NCI-H510A treated with DMSO at 0.1 percent for 48 hours (cell line): ENCODE measurements at regions not wholly inside any gene's neighbourhood (a gene's known extent, or its start where the extent isn't known, plus 50 kb on each side); places are given as distances from the start of the nearest gene placed in this dataset.

Experiments used
- DNase-seq: peaks from one replicate; lab custom pipeline; 2025; lab: John Stamatoyannopoulos, UW

DNA sequence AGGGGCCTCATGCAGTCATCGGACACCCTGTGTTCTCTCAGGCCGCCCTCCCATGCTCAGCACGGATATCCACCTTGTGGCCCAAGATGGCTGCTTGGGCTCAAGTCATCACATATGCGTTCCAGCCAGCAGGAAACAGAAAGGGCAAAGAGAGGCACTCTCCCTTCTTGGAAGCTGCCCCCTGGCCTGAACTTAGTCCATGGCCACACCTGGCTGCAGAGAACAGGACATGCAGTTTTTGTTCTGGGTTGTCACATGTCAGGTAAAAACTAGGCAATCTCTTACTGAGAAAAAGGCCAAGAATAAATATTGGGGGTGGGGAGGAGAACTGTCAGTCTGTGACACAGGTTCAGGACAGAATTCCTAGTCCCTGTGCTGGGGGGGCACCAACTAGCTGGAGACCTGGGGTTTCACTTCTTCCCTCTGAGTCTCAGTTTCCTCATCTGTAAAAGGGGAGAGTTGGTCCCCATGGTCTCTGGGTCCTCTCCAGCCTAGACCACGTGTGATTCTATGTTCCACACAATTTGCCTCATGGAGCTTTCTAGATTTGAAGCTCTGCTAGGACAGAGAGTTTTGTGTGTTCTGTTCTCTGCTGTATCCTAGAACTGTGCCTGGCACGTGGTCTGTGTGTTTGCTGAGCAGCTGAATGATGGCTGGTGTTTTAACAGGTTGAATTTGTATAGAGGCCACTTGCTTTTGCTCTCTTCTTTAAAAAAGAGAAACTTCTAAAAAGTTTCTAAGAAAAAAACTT is 107.2 kb upstream of the ANO1 start:
- no peak for DNase-seq

DNA sequence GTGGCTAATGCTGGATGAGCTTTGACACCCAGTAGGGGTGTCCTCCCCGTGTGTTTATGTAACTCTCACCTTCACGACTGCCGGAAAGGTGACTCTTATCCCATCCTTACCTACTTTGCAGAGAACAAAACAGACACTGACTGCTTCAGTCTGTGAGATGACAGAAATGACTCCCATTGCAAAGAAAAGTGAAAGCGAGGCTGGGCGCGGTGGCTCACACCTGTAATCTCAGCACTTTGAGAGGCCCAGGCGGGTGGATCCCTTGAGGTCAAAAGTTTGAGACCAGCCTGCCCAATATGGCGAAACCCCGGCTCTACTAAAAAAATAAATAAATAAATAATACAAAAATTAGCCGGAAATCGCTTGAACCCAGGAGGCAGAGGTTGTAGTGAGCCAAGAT is 106.4 kb upstream of the ANO1 start:
- DNase-seq, result no peak

- DNase-seq, result no peak
Measured at GRCh38 chr11:69972351-69972802, 105.7 kb upstream of the ANO1 start.

DNA sequence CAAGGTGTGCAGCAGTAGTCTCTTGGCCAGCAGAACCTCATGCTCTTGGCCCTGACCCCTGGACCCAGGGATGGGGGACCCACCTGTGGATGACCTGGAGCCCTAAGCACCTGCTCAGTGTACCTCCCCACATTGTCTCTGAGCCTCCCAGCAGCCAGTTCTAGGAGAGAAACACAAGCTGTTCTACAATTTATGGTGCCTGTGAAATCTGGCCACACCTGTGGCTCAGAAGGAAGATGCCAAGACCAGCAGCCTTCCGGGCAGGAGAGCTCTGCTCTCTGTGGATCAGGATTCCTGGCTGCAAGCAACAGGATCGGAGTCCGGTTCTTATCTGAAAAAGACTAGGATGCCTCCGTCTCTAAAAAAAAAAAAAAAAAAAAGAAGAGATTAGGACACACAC is 103.6 kb upstream of the ANO1 start:
- DNase-seq, result no peak

- no peak for DNase-seq
Measured at GRCh38 chr11:69975822-69976221, 102.3 kb upstream of the ANO1 start.

DNA sequence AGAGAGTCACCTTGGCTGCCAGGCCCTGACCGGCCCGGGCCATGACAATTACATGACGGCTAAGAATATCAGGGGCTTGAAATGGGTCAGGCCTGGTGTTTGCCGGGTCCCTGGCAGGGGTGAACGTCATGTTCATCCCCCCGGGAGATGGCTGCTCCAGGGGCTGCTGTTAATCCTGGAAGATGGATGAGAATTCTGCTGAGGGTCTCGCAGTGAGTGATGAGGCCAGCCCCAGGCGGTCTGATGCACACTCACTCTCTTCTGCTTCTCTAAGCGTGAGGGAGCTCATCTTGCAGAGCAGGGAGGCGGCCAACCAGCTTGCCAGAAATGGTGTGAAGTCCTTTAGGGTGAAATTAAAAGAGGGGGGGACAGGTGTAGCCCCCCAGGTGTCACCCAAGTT is 101.3 kb upstream of the ANO1 start:
- DNase-seq, result no peak

- DNase-seq, result no peak
Measured at GRCh38 chr11:69977951-69978350, 100.2 kb upstream of the ANO1 start.

DNA sequence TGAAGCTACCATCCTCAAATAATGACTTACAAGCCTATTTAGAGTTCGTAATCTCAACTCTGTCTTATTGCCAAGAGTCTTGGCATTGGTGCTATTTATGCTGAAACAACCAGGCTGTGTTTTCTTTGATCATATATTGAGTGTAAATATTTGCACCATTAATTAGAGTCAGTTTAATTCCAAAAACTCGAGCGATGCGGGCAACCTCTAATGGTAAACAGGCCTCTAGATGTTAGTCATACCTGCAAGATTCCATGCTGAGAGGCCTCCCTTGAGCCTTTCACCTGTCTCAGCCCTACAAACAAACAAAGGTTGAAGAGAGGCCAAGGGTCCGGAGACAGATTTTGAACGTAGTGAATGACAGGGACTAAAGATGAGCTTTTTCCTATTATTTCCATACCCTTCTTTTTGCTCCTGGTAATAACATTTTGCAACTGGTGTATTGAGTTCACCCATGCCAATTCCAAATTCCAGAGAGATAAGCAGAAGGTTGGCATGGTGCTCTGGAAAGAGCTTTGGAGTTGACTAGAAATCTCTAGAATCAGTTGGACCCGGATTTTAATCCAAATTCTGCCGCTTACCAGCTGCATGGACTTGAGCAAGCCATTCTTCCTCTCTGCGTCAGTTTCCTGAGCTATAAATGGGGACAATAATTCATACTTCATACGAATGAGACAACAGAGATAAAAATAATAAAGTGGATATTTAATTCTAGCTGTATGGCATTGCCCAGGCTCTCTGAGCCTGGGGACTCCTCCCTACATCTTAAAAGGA is 99.1 kb upstream of the ANO1 start:
- no peak for DNase-seq

GRCh38 chr11:69979632-69980031 is 98.5 kb upstream of the ANO1 start:
- DNase-seq, result no peak

DNA sequence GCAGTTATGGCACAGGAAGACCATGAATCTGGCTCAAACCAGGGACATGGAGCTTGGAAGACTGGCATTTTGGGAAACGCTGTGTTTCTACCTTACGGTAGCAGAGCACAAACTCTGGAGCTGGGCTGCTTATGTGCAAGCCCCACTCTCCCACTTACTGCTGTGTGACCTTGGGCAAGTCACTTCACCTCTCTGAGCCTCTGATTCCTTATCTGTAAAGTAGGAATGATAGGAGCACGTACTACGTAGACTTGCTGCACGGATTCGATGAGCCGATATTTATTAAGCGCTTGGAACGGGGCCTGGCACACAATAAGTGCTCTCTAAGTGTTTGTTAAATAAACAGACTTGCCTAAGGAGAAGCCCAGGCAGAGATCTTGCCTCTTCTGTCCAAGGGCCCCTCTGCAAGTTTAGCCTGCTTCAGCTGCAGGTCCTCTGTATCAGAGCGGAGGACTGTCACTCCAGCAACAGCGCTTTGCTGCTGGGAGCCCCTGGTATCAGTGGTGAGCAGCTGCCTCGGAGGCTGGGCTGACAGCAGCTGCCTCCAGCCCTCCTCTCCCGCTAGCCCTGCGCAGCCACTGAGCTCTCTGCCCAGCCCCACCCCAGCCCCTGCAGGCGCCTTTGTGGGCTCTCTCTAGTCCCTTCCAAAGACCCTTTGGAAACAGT is 96.9 kb upstream of the ANO1 start:
- no peak for DNase-seq

GRCh38 chr11:69982690-69983570 is 95.2 kb upstream of the ANO1 start:
- no peak for DNase-seq

- DNase-seq, result no peak
Measured at GRCh38 chr11:69983571-69983877, 94.6 kb upstream of the ANO1 start.

DNA sequence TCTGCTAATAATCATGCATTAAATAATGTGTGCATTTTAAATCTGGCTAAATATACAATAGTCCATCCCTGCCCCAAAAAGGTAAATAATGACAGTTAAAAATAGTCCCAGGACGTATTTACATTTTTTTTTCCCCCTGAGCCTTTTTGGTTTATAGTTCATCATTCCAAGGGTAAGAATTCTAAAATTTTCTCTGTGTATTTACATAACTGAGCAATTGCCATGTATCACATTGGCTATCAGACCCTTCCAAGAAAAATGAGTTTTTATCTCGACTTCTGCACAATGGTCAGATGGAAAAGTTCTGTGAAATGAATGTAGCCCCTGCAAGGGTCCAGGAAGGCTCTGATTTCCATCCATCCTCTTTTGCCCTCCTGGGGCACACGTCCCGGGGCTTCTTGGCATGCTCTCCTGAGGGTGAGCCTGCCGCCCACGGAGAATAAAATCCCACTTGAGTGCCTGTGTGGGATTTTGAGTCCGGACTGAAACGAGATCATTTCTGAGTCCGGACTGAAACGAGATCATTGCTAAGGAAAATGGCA is 94.1 kb upstream of the ANO1 start:
- no peak for DNase-seq

DNA sequence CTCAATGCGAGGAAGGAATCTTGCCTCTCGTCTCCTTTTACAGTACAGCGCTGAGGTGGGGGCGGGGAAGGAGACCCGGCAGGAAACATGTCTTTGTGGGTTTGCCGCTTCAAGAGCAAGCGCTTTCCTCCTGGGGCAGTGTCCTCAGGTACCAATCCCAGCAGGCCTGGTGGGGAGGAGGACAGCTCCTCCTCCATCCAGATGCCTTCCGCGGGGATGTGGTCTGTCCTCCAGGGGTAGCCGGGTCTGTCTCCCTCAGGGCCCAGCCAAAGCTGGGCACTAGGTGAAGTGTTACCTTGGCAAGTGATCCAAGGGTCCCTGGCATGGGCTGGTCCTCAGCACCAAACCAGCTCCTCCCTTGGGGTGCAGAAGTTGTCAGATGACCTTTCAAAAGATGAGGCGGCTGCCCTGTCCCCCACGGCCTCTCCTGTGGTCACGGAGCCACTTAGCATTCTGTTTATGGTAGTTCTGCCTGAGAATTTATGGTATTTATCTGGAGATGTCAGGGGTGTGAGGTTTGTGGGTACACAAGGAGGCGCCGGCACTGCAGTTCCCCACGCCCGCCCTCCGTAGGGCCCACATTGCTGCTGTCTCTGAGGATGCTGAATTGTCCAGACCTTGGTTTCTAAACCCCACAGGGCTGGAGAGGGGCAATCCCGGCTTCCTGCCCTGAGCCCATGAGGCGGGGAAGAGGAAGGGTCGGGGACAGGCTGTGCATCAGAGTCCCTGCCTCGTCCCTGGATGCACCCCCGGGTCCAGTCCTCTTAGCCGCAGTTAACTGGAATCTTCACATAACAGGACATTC is 93.5 kb upstream of the ANO1 start:
- no peak for DNase-seq

- no peak for DNase-seq
Measured at GRCh38 chr11:69985331-69985640, 92.8 kb upstream of the ANO1 start.

- DNase-seq, result no peak
Measured at GRCh38 chr11:69985641-69986439, 92.3 kb upstream of the ANO1 start.

DNA sequence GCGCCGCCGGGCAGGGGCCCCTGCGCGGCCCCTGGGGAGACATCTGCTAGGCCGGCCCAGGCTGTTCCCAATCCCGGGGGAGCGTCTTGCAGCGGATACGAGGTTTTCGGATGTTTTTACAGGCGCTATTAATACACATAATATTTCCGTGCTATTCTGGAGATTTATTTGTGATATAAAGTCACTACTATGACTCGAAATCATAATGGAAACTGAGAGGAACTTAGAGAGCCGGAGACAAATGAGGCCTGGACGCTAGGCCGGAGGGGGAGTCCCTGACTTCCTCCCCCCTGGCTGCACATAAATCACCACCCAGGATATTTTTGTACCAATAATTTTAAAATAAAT is 91.7 kb upstream of the ANO1 start:
- no peak for DNase-seq

DNA sequence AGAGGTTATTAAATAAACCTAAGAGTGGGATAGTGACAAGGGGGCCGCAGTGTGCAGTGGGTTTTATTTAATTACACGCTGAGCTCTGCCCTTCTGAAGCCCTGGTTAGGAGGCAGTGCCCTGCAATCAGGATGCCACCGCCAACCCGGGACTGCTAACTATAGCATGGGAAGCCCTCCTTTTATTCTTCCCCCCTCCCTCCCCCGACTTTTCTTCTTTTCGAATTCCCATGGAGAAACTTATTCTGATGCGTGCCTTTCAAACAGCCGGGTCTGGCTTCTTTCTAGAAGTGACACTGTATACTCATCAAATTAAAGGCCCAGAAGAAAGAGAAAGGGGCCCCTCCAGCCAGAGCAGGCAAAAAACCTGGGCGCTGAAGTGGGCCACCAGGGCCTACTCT is 91.3 kb upstream of the ANO1 start:
- no peak for DNase-seq

GRCh38 chr11:69992026-69992425 is 86.1 kb upstream of the ANO1 start:
- no peak for DNase-seq

GRCh38 chr11:69992943-69993694 is 85.0 kb upstream of the ANO1 start:
- no peak for DNase-seq
